WERI-Rb-1 (cell line): ENCODE measurements at regions not wholly inside any gene's neighbourhood (a gene's known extent, or its start where the extent isn't known, plus 50 kb on each side); places are given as distances from the start of the nearest gene placed in this dataset.

Source experiments
- DNase-seq: peaks from one replicate; pipeline ENCODE4 v3.0.0-alpha.2; 2020
- H3K27ac ChIP-seq: fragments of 250-450 bp; sonication (Bioruptor Pico); 2 replicates; pipeline ENCODE4 v1.5.1; 2020; ENCODE audit warnings: mild to moderate bottlenecking, moderate library complexity
- H3K27me3 ChIP-seq: fragments of 250-450 bp; sonication (Bioruptor Pico); 2 replicates; pipeline ENCODE4 v1.5.1; 2021; ENCODE audit warnings: mild to moderate bottlenecking, low read depth, moderate library complexity; ENCODE audit not compliant: insufficient read depth, severe bottlenecking
- H3K36me3 ChIP-seq: fragments of 250-450 bp; sonication (Bioruptor Pico); 2 replicates; pipeline ENCODE4 v1.5.1; 2020; ENCODE audit warnings: mild to moderate bottlenecking, moderate library complexity
- H3K4me3 ChIP-seq: 2 replicates; pipeline ENCODE4 v1.5.1; 2011; ENCODE audit warnings: low read depth, mild to moderate bottlenecking, control low read depth, low read length
- H3K9me3 ChIP-seq: fragments of 250-450 bp; sonication (Bioruptor Pico); 2 replicates; pipeline ENCODE4 v1.5.1; 2021; ENCODE audit warnings: mild to moderate bottlenecking, moderate library complexity; ENCODE audit not compliant: severe bottlenecking
- TF ChIP-seq, protein P1 (sequence below): IDR thresholded peaks from 2 replicates; pipeline ENCODE4 v1.5.1; 2011; ENCODE audit warnings: low read depth, mild to moderate bottlenecking, control low read depth, inconsistent platforms, low read length

DNA sequence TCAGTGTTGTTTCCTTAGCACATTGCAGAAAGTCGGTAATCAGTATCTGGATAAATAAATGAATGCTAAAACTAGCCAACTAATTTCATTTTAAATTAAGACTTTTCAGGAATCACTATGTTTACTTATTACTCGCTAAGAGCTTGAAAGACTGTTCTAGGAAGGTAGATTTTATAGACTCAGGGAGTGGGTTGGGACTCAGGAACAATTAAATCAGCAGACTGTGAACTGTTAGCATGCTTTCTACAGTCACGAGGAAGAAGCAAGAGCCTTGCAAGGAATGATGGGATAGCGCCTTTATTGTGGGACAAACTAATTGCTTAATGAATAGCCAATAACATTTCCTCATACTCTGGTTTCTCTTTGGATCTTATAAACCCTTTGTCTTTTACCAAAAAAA lies 183.2 kb upstream of the AADAT start:
- no peak for DNase-seq
- no peak overlapping the region for H3K4me3 ChIP-seq

DNA sequence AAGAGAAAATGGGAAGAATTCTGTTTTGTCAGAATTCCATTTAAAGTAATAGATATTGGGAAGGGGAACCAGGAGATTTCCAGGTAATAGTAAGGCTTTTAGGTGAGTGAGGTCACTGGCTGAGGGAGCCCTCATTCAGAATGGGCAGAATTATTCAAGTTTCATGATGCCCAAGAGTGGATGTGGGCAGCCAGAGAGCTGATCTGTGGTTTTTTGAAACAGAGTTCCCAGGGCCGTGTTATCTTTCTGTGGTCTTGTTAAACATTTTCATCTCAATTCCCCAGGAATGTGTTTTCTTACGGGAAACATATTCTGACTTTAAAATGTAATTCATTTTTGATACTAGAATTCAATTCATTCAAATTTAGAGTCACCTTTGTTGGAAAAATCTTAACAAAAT lies 182.0 kb upstream of the AADAT start:
- H3K27ac ChIP-seq, result no peak overlapping the region
- peaks cover 3% of the 10 kb centered on the region for H3K9me3 ChIP-seq
- DNase-seq, result no peak
- no peaks in the 10 kb centered on the region for H3K36me3 ChIP-seq
- TF ChIP-seq, protein P1, sequence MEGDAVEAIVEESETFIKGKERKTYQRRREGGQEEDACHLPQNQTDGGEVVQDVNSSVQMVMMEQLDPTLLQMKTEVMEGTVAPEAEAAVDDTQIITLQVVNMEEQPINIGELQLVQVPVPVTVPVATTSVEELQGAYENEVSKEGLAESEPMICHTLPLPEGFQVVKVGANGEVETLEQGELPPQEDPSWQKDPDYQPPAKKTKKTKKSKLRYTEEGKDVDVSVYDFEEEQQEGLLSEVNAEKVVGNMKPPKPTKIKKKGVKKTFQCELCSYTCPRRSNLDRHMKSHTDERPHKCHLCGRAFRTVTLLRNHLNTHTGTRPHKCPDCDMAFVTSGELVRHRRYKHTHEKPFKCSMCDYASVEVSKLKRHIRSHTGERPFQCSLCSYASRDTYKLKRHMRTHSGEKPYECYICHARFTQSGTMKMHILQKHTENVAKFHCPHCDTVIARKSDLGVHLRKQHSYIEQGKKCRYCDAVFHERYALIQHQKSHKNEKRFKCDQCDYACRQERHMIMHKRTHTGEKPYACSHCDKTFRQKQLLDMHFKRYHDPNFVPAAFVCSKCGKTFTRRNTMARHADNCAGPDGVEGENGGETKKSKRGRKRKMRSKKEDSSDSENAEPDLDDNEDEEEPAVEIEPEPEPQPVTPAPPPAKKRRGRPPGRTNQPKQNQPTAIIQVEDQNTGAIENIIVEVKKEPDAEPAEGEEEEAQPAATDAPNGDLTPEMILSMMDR, result no peak
- no peak overlapping the region for H3K4me3 ChIP-seq
- no peaks in the 10 kb centered on the region for H3K27me3 ChIP-seq

More for the DNA sequence above, 183.2 kb upstream of the AADAT start:
- Histone ChIP-seq H3K36me3 (no peaks in the 10 kb centered on the region), H3K27me3 (no peaks in the 10 kb centered on the region), H3K27ac (no peak overlapping the region), H3K9me3 (peaks cover 3% of the 10 kb centered on the region)
- TF ChIP-seq, protein P1, result no peak

DNA sequence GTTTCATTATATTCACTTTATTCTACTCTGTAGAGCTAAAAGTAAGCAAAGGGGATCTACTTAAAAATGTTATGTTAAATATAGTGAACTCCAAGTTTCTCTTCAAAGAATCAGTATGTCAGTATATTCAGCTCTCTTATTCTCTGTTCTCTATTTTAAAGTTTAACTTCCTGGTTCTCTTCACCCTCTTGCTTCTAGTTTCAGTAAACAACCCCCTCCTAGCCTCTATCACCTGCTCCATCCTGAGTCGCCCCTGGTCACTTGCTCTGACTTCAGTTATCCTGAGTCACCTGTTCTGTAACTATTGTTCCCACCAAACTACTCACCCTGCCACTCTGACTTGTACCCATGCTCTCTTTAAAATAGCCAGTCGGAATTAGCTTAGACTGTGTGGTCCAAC lies 180.9 kb upstream of the AADAT start:
- H3K27me3 ChIP-seq, result no peaks in the 10 kb centered on the region
- H3K9me3 ChIP-seq, result peaks cover 3% of the 10 kb centered on the region
- DNase-seq, result no peak
- H3K36me3 ChIP-seq, result no peaks in the 10 kb centered on the region
- H3K27ac ChIP-seq, result no peak overlapping the region
- H3K4me3 ChIP-seq, result no peak overlapping the region
- TF ChIP-seq, protein P1, result no peak

DNA sequence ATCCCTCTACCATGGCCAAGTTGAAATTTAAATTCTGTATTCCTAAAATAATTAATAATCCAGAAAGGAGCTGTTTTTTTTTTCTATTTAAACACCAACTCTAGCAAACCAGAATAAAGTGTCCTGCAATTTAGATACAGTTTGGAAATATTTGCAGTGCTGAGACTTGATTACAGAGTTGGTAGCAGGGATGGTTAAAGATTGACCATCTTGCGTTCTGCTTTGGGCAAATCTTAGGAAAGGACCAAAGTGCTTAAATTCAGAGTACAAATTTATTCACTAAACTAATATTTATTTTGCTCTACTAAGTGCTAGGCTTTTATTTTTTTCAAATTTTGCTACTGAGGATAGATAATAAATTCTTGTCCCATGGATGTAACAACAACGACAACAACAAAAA lies 180.2 kb upstream of the AADAT start:
- no peak overlapping the region for H3K27ac ChIP-seq
- no peak for DNase-seq
- H3K9me3 ChIP-seq, result peaks cover 3% of the 10 kb centered on the region
- no peaks in the 10 kb centered on the region for H3K36me3 ChIP-seq
- H3K4me3 ChIP-seq, result no peak overlapping the region
- TF ChIP-seq, protein P1, result no peak
- no peaks in the 10 kb centered on the region for H3K27me3 ChIP-seq

DNA sequence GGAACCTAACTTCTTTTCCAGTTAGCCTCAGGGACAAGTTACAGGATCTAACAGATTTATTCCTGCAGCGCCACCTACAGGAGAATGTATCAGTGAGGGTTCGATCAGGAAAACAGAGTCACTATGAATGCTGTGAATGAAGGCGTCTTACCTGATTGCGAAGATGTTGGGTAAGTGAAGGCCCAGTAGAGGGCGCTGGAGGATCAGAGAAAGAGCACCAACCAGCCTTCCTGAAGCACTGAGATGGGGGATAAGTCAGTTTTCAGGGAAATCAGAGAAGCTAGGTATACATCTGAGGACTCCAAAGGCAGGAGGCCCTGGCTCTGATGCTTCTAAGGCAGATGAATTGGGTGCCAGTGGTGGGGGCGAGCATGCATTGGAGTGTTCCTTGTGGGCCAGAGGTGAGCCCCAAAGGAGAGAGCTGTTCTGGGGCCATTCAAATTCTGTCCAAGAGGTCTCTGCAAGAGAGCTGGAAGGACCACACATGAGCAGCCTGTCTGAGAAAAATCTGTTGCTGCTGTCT lies 169.9 kb upstream of the AADAT start:
- H3K36me3 ChIP-seq, result no peaks in the 10 kb centered on the region
- no peak overlapping the region for H3K27ac ChIP-seq
- H3K9me3 ChIP-seq, result peaks cover 4% of the 10 kb centered on the region
- peak; percentile 95 for DNase-seq
- TF ChIP-seq, protein P1, result peak; percentile 94
- H3K27me3 ChIP-seq, result no peaks in the 10 kb centered on the region
- no peak overlapping the region for H3K4me3 ChIP-seq

DNA sequence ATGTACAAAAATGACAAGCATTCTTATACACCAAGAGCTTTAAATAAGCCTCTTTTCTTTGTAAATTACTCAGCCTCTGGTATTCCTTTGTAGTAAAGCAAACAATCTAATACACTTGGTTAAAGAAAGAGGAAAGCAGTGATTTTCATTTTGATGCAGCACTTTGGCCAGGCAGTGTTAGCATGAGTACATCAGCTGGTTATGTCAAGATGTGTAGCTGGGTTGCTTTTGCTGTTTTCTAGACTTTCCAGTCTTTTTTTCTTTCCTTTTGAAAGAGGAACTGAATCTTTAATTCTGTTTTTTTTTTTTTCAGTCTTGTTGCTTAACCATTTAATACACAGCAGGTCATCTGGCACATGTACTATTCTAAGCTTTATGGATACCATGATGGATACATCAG lies 167.1 kb upstream of the AADAT start:
- Histone ChIP-seq H3K27me3 (no peaks in the 10 kb centered on the region), H3K4me3 (no peak overlapping the region), H3K36me3 (no peaks in the 10 kb centered on the region), H3K9me3 (no peaks in the 10 kb centered on the region), H3K27ac (no peak overlapping the region)
- TF ChIP-seq, protein P1, result no peak
- no peak for DNase-seq
